HG03103 (cell line): ENCODE measurements at regions not wholly inside any gene's neighbourhood (a gene's known extent, or its start where the extent isn't known, plus 50 kb on each side); places are given as distances from the start of the nearest gene placed in this dataset.
"Not testable (repeated sequence)": the region's sequence is repeated elsewhere in the genome, so short reads cannot be mapped to it uniquely, and the experiment has no call there.

ENCODE experiments used
- ATAC-seq: cut with Tn5 transposase; IDR thresholded peaks from one replicate; pipeline ENCODE4 v1.9.1; 2021; ENCODE audit warnings: low read depth; ENCODE audit not compliant: unreplicated experiment

DNA sequence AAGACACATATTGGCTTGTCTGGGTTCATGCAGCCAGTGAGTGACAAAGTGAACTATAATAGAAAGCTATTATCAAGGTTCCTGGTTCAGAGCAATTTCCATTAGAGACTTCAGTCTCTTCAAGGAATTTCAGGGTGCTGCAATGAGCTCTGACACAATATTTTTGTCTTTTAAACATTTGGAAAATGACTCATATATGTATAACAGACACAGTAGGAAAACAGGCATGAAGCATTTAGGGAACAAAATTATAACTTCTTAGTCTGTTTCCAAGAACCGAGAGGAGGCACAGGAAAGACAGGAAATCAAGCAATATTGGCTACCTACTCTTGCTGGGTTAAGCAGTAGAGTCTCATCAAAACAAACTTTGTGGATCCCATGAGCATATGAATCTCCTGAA, 170.4 kb downstream of the PTPRC start:
- ATAC-seq, result no peak

DNA sequence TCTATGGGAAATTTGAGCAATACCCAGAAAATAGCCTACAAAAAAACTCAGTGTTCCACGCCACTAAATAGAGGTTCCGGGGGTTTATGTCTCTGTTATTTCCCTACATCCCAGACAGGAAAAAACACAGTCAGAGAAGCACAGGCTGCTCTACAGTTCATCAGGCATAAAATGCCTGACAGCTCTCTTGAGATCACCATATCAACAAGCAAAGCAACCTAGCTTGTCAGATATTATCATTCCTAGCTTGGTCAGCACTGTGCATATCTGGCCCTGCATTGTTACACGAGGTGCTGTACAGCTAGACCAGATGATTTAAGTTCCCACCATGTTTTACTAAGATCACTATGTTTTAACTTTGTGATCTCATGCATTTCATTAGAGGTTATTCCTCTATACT, 172.6 kb downstream of the PTPRC start:
- ATAC-seq, result no peak

DNA sequence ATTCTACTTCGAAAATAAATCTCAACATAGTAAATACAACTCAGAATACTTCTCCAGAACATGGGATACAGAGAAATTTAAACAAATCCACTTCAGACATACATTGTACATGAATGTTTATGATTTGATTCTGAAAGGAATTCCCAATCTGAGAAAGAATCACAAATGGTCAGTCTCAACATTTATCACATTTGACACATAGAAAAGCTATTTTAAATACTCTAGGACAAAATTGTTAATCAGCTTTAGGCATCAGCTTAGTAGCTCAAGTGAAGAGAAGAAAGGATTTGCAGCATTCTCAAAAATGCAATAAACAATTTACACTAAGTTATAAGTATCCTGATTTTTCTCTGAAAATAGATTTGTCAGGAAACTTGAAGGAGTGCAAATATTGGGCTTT, 184.8 kb downstream of the PTPRC start:
- no peak for ATAC-seq

DNA sequence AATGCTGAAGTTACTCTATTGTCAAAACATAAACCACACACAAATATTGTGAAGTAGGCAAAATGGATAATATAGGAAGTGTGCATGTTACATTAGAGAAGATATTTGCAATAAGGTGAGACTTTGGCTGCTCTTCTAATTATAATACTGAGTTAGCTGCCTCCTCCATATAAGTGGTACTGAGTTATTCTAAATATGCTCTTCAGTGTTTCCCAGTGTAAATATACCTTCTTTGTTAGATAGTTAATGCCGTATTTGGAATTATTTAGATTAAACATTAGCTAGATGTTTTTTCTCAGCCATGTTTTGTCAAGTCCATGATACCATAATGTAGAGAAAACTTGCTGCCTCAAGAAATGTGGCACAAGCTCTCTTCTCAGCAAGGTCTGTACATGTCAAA, 186.4 kb downstream of the PTPRC start:
- ATAC-seq, result no peak

DNA sequence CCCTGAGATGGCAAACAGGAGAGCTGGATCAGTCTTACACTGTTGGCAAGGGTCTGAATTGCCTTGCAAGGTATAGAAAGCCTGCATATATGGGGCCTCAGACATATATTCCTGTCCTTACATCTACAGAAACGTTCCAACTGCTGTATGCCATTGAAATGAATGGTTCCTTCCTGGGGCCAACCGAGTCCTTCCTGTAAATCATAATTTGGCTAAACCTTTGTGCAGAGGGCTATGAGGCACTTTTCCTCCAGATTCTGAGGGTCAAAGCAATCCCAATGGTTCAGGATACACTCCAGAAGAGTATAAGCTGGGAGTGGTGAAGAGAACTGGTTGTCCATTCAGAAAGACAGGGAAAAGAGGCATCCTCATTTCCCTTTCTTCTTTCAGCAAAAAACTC, 190.5 kb downstream of the PTPRC start:
- no peak for ATAC-seq

DNA sequence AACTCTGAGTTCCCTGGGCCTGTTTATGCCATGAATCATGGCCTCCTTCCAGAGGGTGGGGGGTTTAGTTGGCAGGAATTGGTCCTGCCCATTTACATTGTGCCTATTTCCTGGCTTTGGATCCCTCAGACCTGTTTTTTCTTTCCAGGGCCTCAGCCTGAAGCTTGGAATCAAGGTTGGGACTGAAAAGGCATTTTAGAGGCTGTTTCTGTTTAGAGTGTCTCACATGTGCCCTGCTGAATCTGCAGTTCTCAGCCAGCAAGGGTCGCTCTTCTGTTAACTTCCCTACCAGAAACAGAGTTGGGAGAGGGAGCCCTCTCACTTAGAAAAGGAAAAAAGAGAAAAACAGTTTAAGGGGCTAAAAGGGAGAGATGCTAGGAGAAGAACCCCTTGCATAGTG, 191.1 kb downstream of the PTPRC start:
- no peak for ATAC-seq

DNA sequence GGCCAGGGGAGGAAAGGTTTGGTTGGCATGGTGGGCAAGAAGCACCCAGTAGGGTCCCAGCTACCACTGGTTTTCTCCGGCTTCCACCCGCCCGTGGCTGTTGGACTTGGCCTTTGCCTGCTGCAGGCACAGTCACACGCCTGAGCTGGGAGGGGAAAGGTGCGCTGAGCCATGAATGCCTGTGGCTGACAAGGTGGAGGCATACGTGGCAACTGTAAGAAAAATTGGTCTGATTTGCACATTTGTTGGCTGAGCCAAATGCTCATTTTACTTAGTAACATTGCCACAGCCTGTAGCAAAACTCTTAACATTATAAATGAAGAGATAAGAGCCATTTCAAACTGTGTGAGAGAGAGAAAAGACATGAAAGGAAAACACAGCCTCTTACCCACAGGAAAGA, 191.6 kb downstream of the PTPRC start:
- ATAC-seq, result no peak

DNA sequence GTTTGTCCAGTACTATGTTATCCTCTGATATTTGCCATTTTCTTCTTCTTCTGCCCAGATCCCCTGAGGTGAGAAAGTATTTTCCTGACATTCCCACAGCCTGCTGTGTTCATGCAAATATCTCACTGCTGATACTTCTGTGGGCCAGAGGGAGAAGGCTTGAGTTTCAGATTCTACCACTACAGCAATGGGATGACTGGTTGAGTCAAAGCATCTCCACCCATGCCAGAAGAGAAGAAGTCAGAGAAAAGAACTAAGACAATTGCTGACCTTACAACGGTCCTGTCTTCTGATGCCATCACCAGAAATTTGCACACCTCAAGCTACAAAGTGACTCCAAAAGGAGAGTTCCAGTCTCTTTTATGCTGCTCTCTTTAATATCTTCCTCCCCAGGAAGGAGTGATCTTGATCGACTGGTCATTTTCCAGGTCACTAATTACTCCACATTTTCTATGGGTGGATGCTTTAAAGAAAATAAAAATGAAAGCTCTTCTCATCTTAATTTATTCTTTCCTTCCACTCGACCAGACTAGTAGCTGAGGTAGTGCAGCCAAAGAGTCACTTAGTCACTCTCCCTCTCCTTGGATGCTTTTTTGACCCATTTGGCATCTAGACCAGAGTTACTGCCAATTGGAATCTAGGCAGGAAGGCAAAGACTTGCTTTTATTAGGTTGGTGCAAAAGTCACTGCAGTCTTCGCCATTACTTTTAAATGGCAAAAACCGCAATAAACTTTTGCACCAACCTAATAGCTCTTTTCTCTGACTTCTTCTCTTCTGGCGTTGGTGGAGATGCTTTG, 195.1 kb downstream of the PTPRC start:
- ATAC-seq, result no peak

DNA sequence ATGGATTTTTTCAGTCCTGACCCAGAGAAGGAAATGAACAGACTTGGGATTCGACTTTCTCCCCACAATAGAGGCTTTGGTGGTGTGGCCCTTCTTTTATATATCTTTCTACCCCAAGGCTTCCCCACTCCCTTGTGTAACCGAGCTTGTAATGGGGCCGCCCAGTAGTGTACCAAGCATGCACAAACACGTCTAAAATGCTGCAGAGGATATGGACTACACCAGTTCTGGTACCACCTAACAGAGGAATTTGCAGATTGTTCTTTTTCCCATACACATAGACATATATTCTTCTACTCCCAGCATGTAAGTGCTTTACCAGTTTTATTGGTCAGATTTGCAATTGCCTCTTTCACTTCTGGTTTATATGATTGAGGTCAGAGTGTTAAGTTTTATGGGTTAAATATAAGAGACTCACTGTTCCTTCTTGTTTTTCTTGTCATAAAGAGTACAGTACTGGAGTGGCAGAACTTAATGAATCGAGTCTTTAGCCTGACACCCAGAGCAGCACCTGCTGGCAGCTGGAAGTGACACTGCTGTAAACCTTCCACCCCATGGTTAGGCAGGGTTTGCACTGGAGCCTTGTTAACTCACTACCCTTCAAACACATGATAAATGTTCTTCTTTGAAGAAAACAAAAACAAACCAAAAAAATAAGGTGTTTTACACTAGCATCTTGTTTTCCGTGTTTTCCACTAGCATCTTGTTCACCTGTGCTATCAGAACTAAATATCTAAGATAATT, 198.6 kb downstream of the PTPRC start:
- ATAC-seq, result no peak

DNA sequence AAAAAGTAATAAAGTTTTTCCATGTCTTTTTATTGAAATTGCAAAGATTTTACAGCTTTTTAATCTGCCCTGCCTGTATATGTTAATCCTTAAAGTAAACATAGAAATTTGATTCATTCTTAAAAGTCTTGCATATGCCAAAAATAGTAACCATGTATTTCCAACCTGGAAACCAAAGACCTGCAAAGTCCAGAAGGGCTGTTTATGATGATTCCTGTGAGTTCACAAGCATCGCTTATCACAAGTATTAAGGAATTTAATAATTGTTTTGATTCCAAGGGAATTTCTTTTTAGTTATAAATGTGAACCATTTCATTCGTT, 199.1 kb downstream of the PTPRC start:
- no peak for ATAC-seq

DNA sequence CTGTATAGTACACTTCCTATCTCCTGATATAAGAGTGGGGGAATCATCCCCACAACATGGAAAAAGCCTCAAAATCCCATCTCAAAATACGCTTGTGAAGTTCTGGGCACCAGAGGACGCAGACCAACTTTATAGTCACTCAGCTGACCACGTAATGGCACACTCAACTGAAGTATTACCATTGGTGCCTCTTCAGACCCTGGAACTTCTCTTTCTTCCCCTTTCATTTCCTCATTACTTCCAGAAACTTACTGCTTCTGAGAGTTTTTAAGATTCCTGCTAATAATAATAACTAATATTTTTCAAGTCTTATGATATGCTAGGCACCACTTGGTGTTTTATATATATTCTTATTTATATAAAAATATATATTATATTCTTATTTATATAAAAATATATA, 202.6 kb downstream of the PTPRC start:
- ATAC-seq, result no peak

DNA sequence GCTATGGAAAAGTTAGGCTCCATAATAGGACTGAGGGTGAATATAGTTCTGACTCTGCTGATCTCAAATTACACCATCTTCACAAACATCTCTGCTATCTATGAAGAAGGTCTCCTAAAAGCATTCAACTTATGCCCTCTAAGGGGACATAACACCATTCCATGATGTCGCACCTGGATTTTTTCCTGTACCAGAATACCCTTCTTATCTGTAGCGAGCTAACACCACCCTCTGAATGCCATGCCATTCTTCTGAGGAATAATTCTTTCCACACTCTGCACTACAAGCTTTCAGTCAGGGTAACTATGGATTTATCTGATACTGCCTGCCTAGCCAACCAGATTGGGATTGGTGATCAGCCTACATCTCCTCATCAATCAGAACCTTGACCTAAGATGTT, 203.8 kb downstream of the PTPRC start:
- no peak for ATAC-seq

DNA sequence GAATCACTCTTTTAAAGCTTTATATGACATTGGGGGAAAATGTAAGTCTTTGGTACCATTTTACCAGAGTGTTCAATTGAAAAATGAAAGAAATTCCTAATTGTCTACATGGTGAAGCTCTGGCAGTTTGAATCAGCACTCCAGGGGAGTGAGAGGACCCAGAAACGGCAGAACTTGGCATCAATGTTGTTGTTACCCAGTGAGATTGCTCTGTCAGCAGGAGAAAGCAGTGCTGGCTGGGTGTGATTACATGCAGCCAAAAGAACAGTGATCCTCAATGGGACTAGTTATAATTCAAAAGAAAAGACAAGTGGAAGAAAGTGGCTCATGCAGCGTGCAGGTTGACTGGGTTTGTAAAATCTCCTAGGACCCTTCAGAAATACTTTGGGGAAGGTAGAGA, 206.4 kb downstream of the PTPRC start:
- ATAC-seq, result no peak

DNA sequence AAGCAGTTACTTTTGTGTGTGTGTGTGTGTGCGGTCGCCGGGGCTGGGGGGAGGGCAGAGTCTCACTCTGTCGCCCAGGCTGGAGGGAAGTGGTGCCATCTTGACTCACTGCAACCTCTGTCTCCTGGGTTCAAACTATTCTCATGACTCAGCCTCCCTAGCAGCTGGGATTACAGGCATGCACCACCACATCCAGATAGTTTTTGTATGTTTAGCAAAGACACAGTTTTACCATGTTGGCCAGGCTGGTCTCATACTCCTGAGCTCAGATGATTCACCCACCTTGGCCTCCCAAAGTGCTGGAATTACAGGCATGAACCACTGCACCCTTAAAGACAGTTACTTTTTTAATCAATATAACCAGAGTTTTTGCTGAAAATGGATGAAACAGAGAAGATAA, 207.0 kb downstream of the PTPRC start:
- no peak for ATAC-seq

DNA sequence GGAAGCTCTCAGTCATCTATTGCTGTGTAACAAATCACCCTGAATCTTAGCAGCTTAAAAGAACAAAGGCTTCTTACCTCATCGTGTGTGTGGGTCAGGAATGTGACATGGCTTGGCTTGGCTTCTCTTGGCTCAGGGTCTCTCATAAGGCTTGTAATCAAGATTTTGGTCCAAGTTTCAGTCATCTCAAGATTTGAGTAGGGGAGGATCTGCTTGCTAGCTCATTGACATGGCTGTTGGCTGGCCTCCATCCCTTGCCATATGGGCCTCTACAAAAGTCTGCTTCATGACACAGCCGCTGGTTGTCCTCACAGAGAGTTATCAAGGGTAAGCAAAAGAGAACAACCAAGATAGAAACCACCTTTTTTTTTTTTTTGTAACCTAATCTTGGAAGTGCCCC, 207.7 kb downstream of the PTPRC start:
- ATAC-seq, result no peak

DNA sequence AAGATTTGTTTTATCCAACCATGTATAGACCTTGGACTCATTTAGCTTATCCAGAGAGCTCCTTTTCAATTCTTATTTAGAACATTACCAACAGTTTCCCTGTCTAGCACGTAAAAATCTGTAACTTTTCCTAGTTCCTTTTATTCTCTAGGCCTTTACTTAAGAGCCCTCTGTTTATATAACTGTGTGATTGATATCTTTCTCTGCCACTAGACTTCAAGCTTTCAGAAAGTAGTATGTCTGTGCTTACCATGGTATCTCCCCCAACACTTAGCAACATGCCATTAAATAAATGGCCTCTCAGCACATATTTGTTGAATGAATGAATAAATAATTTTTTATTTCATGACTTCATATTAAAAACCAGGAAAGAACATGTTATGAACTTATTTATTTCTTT, 209.4 kb downstream of the PTPRC start:
- ATAC-seq, result no peak

DNA sequence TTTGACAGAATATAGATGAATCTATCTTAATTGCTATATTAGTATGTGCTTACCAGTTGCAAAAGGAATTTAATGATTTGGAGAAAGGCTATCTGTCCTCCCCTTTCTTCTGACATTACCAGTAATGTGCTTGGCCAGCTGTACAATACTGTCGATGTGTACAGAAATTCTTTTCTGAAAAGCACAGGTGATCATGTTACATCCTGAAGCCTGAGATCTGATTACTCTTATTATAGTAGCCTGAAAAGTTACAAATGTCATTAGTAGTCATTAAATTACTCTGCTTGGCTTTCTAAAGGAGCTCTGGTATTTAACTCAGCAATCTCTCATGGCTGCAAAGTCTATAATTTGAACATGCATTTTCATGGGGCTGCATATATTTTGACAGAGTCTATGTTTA, 209.8 kb downstream of the PTPRC start:
- ATAC-seq, result no peak

DNA sequence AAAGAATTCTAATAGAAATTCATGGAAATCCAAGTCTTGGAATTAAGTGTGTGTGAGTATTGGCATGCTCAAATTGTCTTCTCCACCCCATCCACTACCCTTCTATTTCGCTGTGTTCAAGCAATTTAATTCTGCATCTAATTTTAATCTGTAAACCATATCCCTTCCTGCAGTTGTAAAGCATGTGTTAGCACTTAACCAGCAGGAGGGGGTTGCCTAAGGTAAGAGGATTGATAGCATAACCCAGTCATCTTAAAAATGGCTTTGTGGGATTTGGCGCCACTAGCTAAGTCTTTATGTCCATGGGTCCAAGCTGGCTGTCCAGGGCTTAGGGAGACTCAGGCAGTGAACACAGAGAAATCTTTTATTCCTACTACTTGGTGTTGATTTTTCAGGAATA, 210.3 kb downstream of the PTPRC start:
- no peak for ATAC-seq

DNA sequence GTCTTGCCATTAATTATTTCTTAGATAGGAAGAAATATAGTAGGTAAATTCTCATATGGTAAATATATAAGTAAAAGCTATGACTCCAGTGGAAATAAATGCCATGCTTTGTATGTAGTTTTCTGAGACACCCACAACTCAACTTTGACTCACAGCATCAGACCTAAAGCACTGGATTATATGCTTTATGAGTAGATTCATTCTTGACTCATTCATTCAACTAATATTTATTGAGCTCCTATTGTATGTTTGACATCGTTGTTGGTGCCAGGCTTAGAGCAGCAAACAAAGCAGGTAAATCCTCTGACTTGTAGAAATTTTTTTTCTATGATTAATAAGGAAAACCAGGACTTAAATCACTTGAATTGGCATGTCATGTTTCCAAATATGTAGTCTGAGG, 211.4 kb downstream of the PTPRC start:
- no peak for ATAC-seq

DNA sequence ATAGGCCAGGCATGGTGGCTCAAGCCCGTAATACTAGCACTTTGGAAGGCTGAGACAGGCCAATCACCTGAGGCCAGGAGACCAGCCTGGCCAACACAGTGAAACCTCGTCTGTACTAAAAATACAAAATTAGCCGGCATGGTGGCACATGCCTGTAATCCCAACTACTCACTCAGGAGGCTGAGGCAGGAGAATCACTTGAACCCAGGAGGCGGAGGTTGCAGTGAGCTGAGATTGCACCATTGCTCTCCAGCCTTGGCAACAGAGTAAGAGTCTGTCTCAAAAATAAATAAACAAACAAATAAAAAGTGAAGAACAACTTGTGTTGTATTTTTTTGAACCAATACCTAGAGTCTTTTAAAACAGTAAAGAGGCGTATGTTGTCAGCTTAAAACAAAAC, 212.1 kb downstream of the PTPRC start:
- ATAC-seq, result not testable (repeated sequence)

DNA sequence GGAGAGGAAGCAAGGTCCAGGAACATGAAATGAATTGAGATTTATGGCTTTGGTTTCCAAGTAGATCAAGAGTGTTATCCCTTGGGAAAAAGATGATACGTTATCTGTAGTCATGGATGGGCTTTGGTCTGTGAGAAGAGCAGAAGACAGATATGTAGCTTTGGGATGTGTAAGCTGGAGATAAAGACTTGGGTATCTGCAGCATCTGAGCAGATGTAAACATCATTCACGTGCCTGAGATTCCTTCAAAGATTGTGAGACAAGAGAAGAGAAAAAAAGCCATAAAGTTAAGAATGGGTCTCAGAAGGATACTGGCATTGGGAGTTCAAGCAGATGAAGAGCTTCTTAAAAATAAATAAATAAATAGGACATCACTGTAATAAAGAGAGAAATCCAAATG, 217.8 kb downstream of the PTPRC start:
- no peak for ATAC-seq

DNA sequence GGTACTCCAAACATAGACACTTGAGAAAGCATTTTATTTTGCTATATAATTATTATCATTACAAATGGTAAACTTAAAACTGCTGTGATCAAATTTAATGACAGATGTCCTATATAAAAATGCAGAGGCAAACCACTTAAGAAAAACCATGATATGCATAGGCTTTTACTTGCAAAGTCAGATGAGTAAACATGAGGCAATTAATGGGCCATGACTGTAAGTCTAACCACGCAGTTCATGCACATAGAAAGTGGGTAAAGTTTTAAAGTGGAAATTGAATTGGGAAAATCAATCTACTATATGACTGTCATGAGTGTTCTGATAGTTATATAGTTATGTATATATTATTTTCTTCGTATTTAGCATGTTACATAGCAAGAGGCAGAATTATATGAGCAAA, 219.2 kb downstream of the PTPRC start:
- ATAC-seq, result no peak
